ENCODE measurements at regions not wholly inside any gene's neighbourhood (a gene's known extent, or its start where the extent isn't known, plus 50 kb on each side); places are given as distances from the start of the nearest gene placed in this dataset.
A peak's percentile ranks its signal among the peaks of the same experiment; 100 is the strongest.
"Not testable (repeated sequence)": the region's sequence is repeated elsewhere in the genome, so short reads cannot be mapped to it uniquely, and the experiment has no call there.

- TF ChIP-seq CTCF (IDR thresholded peaks at IDR 0.05; ENCODE audit: borderline replicate concordance, extremely low read depth, insufficient read depth): no peak
- H3K9ac ChIP-seq (ENCODE audit: low read length in 3 of 3): no peak overlapping the region
- H3K4me1 ChIP-seq (ENCODE audit: control insufficient read depth in 2 of 3, insufficient read depth in 2 of 3, low read depth in 1 of 3, low read length in 3 of 3): no peaks in the 10 kb centered on the region
- intact Hi-C loops (cut with DNase I): no loop called here
- no peak overlapping the region for H3K4me3 ChIP-seq (ENCODE audit: low read length in 3 of 3)
- no peak overlapping the region for H3K27ac ChIP-seq (ENCODE audit: low read depth in 2 of 2, low read length in 2 of 2)
- no peak for DNase-seq
- H3K36me3 ChIP-seq (ENCODE audit: control insufficient read depth in 2 of 3, insufficient read depth in 3 of 3, low read length in 3 of 3): no peaks in the 10 kb centered on the region
- FAIRE-seq: no peak
- no peaks in the 10 kb centered on the region for H3K27me3 ChIP-seq (ENCODE audit: control insufficient read depth, insufficient read depth, low read length)
- no peaks in the 10 kb centered on the region for H3K9me3 ChIP-seq (ENCODE audit: control insufficient read depth in 2 of 3, insufficient read depth in 1 of 3, low read length in 3 of 3)
These were observed 101.3 kb upstream of the ZEB2 start for GRCh38 chr2:144621266-144621665.

GRCh38 chr2:144619760-144620159, 99.8 kb upstream of the ZEB2 start:
- FAIRE-seq (no peak), DNase-seq (no peak)

GRCh38 chr2:144617171-144617570, 97.3 kb upstream of the ZEB2 start:
- H3K4me1 ChIP-seq (ENCODE audit: control insufficient read depth in 2 of 3, insufficient read depth in 2 of 3, low read depth in 1 of 3, low read length in 3 of 3); intact Hi-C loops (cut with DNase I); H3K9me3 ChIP-seq (ENCODE audit: control insufficient read depth in 2 of 3, insufficient read depth in 1 of 3, low read length in 3 of 3); H3K27me3 ChIP-seq (ENCODE audit: control insufficient read depth, insufficient read depth, low read length); DNase-seq; H3K9ac ChIP-seq (ENCODE audit: low read length in 3 of 3); H3K27ac ChIP-seq (ENCODE audit: low read depth in 2 of 2, low read length in 2 of 2); FAIRE-seq; H3K36me3 ChIP-seq (ENCODE audit: control insufficient read depth in 2 of 3, insufficient read depth in 3 of 3, low read length in 3 of 3); H3K4me3 ChIP-seq (ENCODE audit: low read length in 3 of 3): not testable (repeated sequence)

More at GRCh38 chr2:144619760-144620159, 99.8 kb upstream of the ZEB2 start:
- no peak overlapping the region for H3K4me3 ChIP-seq (ENCODE audit: low read length in 3 of 3)
- no peak overlapping the region for H3K9ac ChIP-seq (ENCODE audit: low read length in 3 of 3)
- no peaks in the 10 kb centered on the region for H3K4me1 ChIP-seq (ENCODE audit: control insufficient read depth in 2 of 3, insufficient read depth in 2 of 3, low read depth in 1 of 3, low read length in 3 of 3)
- H3K9me3 ChIP-seq (ENCODE audit: control insufficient read depth in 2 of 3, insufficient read depth in 1 of 3, low read length in 3 of 3): no peaks in the 10 kb centered on the region
- no peaks in the 10 kb centered on the region for H3K36me3 ChIP-seq (ENCODE audit: control insufficient read depth in 2 of 3, insufficient read depth in 3 of 3, low read length in 3 of 3)
- H3K27ac ChIP-seq (ENCODE audit: low read depth in 2 of 2, low read length in 2 of 2): no peak overlapping the region
- no peaks in the 10 kb centered on the region for H3K27me3 ChIP-seq (ENCODE audit: control insufficient read depth, insufficient read depth, low read length)
- intact Hi-C loops (cut with DNase I): no loop called here
- TF ChIP-seq CTCF (IDR thresholded peaks at IDR 0.05; ENCODE audit: borderline replicate concordance, extremely low read depth, insufficient read depth): no peak

GRCh38 chr2:144615866-144616565, 96.1 kb upstream of the ZEB2 start:
- Histone ChIP-seq H3K9ac (ENCODE audit: low read length in 3 of 3) (no peak overlapping the region), H3K27ac (ENCODE audit: low read depth in 2 of 2, low read length in 2 of 2) (no peak overlapping the region), H3K4me1 (ENCODE audit: control insufficient read depth in 2 of 3, insufficient read depth in 2 of 3, low read depth in 1 of 3, low read length in 3 of 3) (no peaks in the 10 kb centered on the region), H3K36me3 (ENCODE audit: control insufficient read depth in 2 of 3, insufficient read depth in 3 of 3, low read length in 3 of 3) (no peaks in the 10 kb centered on the region), H3K4me3 (ENCODE audit: low read length in 3 of 3) (no peak overlapping the region), H3K9me3 (ENCODE audit: control insufficient read depth in 2 of 3, insufficient read depth in 1 of 3, low read length in 3 of 3) (no peaks in the 10 kb centered on the region), H3K27me3 (ENCODE audit: control insufficient read depth, insufficient read depth, low read length) (no peaks in the 10 kb centered on the region)
- DNase-seq (peak in 2 of 5 donors; percentile 41 to 71), FAIRE-seq (no peak)
- intact Hi-C loops (cut with DNase I): no loop called here
- TF ChIP-seq CTCF (IDR thresholded peaks at IDR 0.05; ENCODE audit: borderline replicate concordance, extremely low read depth, insufficient read depth): no peak

Measured in kidney (tissue), 13 donors.